HG03571 (cell line): ENCODE measurements at regions not wholly inside any gene's neighbourhood (a gene's known extent, or its start where the extent isn't known, plus 50 kb on each side); places are given as distances from the start of the nearest gene placed in this dataset.
"Not testable (repeated sequence)": the region's sequence is repeated elsewhere in the genome, so short reads cannot be mapped to it uniquely, and the experiment has no call there.

Experiments used
- ATAC-seq: cut with Tn5 transposase; IDR thresholded peaks from one replicate; pipeline ENCODE4 v1.9.1; 2021; ENCODE audit not compliant: unreplicated experiment

- no peak for ATAC-seq
Measured at GRCh38 chr20:22529150-22530019, 55.0 kb downstream of the FOXA2 start.

GRCh38 chr20:22526512-22527012, 57.8 kb downstream of the FOXA2 start:
- no peak for ATAC-seq

- ATAC-seq = no peak
Measured at GRCh38 chr20:22525821-22526220, 58.6 kb downstream of the FOXA2 start.

GRCh38 chr20:22525069-22525820, 59.1 kb downstream of the FOXA2 start:
- ATAC-seq = no peak

GRCh38 chr20:22524393-22525015, 59.9 kb downstream of the FOXA2 start:
- no peak for ATAC-seq

DNA sequence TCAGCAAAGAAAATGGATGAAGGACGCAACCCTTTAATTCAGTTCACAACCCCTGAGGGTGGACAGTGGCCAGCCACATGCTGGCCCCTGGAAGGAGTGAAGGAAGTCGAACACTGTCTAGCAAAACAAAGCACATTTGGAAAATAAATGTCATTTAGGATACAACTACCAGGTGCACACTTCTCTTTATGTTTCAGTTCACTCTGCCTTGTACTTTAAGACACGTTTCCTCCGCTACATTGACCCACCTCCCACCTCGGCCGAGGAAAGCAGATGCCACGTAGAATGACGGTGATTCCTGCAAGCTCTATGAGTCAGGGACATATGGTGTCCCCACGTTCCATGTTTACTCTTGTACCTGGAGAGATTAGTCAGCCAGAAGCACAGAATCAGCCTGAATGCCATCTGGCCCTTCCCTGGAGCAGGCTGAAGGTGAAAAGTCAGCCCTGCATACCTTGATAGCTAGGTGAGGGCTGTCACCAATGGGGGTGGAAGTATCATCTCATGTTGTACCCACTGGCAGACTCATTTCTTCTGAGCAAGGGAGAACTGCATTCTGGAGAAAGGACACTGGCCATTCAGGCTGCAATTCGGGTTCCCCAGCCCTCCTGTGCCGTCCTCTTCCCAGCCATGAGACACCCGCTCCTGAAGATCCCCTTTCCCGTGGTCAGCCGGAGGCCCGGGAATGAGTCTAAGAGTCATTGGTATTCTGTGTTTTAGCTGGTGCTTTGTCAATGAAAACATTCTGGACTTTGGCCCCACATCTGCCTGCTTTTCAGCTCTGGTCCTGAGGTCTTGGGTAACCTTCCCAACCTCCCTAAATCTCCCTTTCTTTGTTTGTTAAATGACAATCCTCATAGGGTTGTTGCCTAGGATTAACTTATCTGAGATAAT, 60.6 kb downstream of the FOXA2 start:
- ATAC-seq = no peak

DNA sequence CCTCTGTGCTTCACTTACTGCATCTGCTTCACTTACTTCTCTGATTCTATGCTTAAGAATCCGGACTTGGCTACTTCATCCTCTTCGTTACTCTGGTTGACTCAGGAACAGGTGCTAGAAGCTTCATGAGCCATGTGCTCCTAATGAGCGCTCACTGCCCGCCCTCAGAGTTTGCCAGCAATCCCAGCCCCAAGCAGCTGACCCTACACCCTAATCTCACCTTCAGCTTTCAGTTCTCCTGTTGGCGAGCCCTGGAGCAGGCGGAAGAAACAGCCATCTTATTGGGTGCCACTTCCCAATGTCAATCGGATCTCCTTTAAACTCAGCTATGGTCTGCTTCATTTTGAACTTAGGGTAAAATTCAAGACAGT, 61.3 kb downstream of the FOXA2 start:
- ATAC-seq = no peak

GRCh38 chr20:22522701-22523100, 61.7 kb downstream of the FOXA2 start:
- ATAC-seq = no peak

- not testable (repeated sequence) for ATAC-seq
Measured at GRCh38 chr20:22521940-22522339, 62.4 kb downstream of the FOXA2 start.

DNA sequence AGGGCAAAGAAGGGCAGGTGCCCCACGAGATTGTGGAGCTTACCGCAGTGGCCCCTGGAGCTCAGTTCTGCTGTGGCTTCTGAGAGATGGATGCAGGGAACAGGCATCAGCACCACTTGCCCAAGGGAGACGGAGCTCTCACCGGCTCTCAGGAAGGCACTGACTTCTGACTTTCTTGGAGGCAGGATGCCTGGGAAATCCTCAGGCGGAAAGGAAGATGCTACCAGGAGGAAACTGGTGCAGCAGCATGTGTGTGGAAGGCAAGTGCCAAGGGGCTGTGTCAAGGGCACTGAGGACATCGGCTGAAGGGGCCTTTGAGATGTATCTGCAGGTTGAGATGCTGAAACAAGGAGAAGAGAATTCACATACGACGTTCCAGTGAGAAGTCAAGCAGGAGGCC, 64.0 kb downstream of the FOXA2 start:
- ATAC-seq = no peak

- ATAC-seq = no peak
Measured at GRCh38 chr20:22515264-22515663, 69.1 kb downstream of the FOXA2 start.

DNA sequence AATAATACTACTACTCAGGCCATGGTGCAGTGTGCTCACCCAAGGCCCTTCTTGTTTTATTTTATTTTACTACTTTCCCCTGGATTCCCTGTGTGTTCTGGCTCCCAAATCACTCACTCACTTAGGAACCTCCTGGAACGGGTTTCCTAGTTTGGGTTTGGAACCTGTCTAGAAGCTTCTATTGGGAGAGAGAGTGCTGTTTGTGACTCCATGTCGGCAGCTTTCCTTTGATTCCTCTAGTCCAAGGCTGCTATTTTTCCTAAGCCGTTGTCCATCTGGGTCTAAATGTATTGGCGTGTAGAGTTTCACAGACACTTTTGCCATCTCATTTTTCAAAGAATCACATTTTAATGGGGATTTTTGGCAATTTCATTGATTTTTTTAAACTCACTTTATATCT, 70.8 kb downstream of the FOXA2 start:
- no peak for ATAC-seq

- no peak for ATAC-seq
Measured at GRCh38 chr20:22512911-22513489, 71.4 kb downstream of the FOXA2 start.

DNA sequence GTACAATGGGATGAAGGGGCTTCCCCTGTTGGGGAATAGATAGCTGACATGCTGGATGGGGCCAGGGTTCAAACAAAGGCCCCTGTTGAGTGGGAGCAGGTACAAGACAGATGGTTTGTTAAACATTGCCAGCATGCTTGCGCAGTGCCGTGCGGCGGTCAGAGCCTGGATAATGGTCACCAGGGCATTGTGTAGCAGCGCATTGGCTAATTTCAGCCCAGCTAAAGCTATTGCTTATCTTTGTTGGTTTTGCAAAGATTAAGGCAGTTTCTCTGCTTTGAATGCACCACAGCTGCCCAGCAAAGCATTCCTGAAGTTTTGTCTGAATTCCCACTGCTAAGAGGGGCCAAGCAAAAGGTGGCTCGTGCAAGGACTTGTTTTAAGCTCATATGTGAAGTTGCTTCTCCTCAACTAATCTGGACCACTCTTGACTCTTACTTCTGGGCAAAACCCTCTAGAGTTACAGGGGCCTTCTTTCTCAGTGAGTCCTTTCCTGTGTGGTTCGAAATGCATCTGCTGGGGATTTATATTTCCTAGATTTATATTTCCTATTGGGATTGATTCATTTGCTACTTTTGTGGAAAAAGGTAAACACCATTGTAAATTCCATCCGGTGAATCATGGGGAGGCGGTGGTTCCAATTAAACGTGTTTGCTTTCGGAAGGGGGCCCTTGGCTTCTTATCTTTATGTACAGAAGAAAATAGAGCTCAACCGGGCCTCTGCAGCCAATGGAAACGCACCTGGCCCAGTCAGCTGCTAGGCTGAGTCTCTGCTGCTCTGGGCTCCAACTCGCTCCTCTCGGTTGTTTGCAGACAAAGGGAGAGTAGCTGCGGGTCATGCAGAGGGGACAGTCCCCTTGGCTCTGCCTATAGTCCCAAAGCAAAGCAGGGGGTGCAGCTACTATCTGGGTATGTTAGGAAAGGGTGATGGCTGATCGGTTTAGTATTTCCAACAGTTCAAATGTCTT, 72.1 kb downstream of the FOXA2 start:
- ATAC-seq = no peak

DNA sequence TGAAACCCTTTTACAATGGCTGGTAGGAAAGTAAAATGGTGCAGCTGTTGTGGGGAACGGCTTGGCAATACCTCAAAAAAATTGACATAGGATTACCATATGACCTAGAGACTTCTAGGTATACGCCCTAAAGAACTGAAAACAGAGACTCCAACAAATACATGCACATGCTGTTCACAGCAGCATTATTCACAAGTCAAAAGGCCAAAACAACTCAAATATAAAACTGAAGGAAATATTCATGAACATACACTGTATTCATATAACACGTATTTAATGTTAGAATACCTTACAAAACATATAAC, 74.6 kb downstream of the FOXA2 start:
- no peak for ATAC-seq

DNA sequence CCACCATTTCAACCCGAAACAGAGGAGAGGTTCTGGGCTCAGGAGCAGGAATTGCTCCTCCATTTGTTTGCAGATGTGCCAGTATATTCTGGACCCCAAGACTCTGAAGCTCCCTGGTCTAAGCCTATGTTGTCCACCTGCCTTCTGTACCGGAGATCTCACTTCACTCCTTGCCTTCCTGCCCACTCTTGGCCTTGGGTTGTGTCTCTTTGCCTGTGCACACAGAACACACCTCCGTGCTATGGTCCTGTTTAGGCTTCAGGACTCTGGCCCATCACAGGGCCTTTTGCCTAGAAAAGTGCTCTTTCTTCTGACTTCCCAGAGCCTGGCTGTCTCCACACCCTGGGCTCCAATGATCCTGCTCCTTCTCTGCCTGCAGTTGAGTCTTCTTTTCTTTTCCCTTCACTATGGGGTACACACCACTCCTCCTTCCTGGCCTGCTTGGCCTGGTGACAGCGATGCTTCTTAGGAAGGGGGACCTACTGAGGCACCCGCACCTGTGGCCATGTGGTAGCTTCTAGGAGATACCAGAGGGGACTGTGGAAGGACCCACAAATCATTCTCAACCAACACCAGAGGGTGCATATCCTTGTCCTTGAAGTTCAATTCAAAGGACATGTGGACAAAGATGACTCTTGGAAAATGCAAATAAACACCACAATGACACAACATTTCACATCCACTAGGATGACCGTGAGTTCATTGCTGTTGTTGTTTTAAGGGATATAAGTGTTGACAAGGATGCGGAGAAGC, 75.1 kb downstream of the FOXA2 start:
- ATAC-seq = no peak

GRCh38 chr20:22508426-22508825, 75.9 kb downstream of the FOXA2 start:
- ATAC-seq = no peak

- ATAC-seq = no peak
Measured at GRCh38 chr20:22507240-22507961, 77.0 kb downstream of the FOXA2 start.
